ENCODE measurements at regions not wholly inside any gene's neighbourhood (a gene's known extent, or its start where the extent isn't known, plus 50 kb on each side); places are given as distances from the start of the nearest gene placed in this dataset.
"Not testable (repeated sequence)": the region's sequence is repeated elsewhere in the genome, so short reads cannot be mapped to it uniquely, and the experiment has no call there.

GRCh38 chrX:134045372-134045771 lies 60.0 kb upstream of the GPC3 start:
- not testable (repeated sequence) for DNase-seq

- DNase-seq = not testable (repeated sequence)
Observed at GRCh38 chrX:134067107-134067506, 81.7 kb upstream of the GPC3 start.

GRCh38 chrX:134071899-134072298 lies 86.5 kb upstream of the GPC3 start:
- DNase-seq = not testable (repeated sequence)

GRCh38 chrX:134073341-134073740 lies 87.9 kb upstream of the GPC3 start:
- no peak for DNase-seq

DNA sequence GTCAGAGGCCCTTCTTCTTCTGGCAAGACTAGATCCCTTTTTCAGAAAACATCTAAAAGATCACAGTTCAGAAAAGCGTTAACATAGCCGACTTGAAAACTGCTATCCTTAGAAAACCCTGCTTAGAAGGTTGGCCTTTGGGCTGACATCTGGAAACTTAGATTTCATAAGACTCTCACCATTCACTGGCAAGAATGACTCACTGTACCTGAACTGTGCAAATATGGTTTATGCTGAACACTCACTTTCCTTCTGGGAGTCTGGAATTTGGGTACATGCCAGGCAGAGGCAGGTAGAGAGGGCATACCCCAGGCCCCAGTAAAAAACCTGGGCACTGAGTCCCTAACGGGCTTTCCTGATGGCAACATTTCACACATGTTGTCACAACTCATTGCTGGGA lies 88.8 kb upstream of the GPC3 start:
- no peak for DNase-seq

DNA sequence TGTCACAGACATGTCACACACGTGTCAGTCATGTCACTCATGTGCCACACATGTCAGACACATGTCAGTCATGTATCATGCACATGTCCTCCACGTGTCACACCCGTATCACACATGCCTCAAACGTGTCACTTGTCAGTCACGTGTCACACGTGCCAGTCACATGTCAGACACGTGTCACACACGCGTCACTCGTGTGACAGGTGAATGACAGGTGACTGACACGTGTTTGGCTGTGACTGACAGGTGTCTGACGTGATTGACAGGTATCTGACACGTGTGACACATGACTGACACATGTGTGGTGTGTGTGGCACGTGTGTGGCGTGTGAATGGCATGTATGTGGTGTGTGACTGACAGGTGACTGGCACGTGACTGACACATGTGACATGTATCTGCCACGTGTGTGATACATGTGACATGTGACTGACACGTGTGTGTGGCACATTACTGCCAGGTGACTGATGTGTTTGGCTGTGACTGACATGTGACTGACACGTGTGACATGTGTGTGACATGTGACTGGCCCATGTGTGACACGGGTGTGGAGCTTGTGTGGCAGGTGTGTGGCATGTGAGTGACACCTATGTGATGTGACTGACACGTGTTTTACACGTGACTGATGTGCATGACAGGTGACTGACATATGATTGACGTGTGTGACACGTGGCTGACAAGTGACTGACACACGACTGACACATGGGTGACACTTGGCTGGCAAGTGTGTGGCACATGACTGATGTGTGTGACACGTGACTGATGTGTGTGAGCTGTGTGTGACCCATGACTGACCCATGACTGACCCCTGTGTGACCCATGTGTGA lies 90.7 kb upstream of the GPC3 start:
- no peak for DNase-seq

DNA sequence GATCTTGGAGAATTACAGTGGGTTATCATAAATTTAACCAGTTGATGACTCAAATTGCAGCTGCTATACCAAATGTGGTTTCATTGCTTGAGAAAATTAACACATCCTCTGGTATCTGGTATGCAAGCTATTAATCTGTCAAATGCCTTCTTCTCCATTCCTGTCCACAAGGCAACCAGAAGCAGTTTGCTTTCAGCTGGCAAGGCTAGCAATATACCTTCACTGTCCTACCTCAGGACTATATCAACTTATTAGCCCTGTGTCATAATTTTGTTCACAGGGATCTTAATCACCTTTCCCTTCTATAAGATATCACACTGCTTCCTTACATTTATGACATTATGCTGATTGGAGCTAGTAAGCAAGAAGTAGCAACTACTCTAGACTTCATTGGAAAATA lies 110.0 kb upstream of the GPC3 start:
- no peak for DNase-seq

DNA sequence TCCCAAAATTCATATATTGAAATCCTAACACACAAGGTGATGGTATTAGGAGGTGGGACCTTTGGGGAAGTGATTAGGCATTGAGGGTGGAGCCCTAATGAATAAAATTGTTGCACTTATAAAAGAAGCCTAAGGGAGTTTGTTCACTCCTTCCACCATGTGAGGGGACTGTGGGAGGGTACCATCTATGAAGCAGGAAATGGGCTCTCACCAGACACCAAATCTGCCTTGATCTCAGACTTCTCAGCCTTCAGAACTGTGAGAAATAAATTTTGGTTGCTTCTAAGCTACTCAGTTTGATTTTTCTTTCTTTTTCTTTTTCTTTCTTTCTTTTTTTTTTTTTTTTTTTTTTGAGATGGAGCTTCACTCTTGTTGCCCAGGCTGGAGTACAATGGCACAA lies 116.2 kb upstream of the GPC3 start:
- no peak for DNase-seq

DNA sequence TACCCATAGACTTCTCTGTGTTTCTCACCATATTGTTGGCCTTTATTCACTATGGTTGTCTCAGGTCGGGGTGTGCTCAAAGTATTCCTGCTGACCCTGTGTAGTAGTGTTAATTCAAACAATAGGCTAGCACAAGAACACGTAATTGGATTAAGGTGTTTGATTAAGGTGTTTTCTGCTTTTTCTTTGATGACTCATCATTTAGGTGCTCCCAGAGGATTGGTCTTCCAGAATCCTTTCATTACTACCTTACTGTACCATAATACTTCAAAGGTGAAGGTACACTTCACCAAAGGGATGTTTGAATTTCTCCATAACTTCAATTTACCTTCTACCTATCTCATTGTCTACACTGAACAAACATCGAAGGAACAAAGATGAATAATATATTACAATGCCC lies 121.7 kb upstream of the CCDC160 start:
- no peak for DNase-seq

DNA sequence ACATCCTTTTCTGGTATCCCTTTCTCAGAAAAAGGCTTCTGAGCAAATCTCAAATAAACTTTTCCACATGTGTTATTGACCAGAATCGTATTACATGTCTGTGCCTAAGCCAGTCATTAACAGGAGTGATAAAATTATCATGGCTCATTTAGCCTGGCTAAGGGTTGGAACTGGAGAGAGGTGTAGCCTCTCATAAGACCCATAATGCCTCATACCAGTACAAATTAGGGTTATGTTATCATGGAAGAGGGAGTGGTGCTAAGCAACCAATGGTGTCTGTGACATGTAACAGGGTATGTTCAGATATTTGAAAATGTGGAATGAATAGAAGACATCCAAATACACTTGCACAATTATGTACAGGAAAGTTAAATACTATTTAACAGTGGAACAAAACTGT lies 99.6 kb upstream of the CCDC160 start:
- DNase-seq = no peak

DNA sequence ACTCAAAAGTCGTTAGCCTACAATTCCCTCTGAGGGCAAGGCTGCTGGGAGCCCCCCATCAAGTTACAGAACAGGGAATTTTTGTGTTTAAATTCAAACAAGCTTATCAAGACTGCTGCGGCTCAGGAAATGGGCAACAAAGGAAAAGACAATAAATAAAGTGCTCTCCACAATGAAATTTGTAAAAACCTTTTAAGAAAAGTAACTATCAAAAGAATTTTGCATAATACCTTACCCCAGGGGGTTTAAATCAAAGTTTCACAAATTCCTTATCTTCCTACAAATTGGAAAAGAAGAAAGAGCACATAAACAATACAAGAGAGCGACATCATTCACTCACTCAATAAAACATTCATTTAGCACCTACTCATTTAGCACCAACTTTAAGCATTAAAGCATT lies 97.9 kb upstream of the CCDC160 start:
- DNase-seq = no peak

DNA sequence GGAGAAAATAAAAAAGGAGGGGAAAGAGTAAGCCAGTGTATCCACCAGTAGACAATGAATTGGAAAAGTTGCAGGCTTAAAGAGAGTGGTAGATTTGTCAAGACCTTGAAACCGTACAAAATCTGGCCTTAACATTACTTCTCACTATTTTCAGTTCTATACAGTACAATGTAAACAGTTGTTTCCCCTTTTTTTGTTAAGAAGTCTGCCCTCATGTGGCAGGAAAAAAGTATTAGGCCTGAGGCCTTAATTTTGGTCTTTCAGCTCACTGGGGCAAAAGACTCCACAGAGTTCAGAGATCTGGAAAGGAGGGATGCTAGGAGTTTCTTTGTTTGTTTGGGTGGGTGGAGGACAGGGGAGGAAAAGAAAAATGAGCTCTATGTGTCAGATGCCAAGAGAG lies 92.8 kb upstream of the CCDC160 start:
- no peak for DNase-seq

GRCh38 chrX:134146493-134146892 lies 90.5 kb upstream of the CCDC160 start:
- DNase-seq = no peak

- DNase-seq = no peak
Observed at GRCh38 chrX:134148172-134148692, 88.8 kb upstream of the CCDC160 start.

- peak; percentile 33 to 48 for DNase-seq
Observed at GRCh38 chrX:134158821-134159512, 78.0 kb upstream of the CCDC160 start.

DNA sequence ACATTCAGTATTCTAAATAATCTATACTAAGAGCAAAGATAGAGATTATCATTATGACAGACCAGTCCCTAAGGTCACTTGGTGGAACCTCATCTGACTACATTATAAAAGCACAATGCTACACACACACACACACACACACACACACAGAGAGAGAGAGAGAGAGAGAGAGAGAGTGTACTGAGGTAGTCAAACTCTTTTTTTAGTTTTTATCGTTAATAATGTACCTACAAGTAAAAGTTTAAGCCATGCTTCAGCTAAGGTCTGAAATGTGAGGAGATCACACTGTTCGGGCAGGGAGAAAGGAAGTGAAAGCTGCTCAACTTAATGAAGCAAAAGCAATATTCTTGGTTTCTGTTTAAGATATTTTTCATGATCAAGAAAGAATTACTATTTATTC lies 75.8 kb upstream of the CCDC160 start:
- DNase-seq = no peak

GRCh38 chrX:134162032-134162431 lies 75.0 kb upstream of the CCDC160 start:
- DNase-seq = no peak

GRCh38 chrX:134163836-134164235 lies 73.1 kb upstream of the CCDC160 start:
- no peak for DNase-seq

- DNase-seq = no peak
Observed at GRCh38 chrX:134167591-134168203, 69.3 kb upstream of the CCDC160 start.

GRCh38 chrX:134171661-134172587 lies 65.1 kb upstream of the CCDC160 start:
- peak; percentile 33 to 50 for DNase-seq

- peak; percentile 29 to 33 for DNase-seq
Observed at GRCh38 chrX:134172588-134173259, 64.3 kb upstream of the CCDC160 start.

Measured in activated CD4-positive, alpha-beta T cell treated with anti-CD3 and anti-CD28 coated beads, Interleukin-2, amount 50 U/mL, for 48 hours (primary cell).